Eye (tissue), 1 donor: ENCODE measurements at regions not wholly inside any gene's neighbourhood (a gene's known extent, or its start where the extent isn't known, plus 50 kb on each side); places are given as distances from the start of the nearest gene placed in this dataset.
"Not testable (repeated sequence)": the region's sequence is repeated elsewhere in the genome, so short reads cannot be mapped to it uniquely, and the experiment has no call there.

Experiments used
- DNase-seq: peaks from one replicate; pipeline ENCODE4 v3.0.0-alpha.2; 2015

DNA sequence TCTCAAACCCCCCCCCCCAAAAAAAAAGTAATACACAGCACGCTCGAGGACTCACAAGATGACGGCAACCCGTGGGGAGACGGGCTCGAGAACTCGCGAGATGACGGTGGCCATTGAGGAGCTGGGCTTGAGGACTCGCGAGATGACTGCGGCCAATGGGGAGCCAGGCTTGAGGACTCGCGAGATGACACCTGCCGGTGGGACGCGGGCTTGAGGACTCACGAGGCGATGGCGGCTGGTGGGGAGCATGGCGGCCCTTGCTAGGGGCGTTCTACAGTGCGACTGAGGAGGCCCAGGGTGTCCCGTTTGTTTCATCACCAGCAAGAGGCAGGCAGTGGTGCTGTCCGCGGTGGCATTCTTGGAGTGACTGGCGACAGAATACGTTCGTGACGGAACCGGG lies 172.4 kb upstream of the MAGEB16 start:
- no peak for DNase-seq

DNA sequence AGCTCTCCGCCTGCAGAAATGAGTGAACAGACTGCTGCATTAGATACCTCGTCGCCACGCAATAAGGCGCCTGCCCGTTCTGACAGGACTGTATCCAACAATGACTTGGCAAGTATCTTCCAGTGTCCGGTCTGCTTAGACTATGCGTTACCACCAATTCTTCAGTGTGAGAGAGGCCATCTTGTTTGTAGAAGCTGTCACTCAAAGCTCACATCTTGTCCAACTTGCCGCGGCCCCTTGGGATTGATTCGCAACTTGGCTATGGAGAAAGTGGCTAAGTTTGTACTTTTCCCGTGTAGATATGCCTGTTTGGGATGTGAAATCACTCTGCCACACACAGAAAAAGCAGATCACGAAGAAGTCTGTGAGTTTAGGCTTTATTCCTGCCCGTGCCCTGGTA lies 172.0 kb upstream of the MAGEB16 start:
- DNase-seq: no peak

DNA sequence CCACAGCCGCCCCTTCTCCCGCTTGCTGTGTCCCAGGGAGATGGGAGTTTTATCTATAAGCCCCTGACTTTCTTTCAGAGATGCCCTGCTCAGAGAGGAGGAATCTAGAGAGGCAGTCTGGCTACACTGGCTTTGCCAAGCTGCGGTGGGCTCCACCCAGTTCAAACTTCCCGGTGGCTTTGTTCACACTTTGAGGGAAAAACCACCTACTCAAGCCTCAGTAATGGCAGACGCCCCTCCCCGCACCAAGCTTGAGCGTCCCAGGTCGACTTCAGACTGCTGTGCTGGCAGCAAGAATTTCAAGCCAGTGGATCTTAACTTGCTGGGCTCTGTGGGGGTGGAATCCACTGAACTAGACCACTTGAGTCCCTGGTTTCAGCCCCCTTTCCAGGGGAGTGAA lies 162.2 kb upstream of the MAGEB16 start:
- DNase-seq: not testable (repeated sequence)

DNA sequence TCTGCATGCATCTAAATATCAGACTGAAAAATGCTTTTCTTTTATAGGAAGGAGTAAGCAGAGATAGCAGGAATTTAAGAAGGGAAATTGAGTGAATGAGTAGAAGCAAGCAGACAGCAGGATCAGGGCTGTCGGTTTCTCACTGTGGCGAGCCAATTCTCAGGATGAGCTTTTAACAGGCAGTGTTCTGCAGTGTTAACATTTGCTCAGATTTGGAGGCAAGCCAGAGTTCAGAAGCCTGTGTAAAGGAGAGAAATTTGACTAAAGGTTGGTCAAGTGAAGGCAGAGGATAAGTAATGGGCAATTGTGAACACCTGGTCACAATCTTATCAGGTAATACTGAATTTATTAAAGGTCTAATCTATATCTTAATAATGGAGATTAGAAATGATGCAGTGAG lies 133.3 kb upstream of the MAGEB16 start:
- no peak for DNase-seq

DNA sequence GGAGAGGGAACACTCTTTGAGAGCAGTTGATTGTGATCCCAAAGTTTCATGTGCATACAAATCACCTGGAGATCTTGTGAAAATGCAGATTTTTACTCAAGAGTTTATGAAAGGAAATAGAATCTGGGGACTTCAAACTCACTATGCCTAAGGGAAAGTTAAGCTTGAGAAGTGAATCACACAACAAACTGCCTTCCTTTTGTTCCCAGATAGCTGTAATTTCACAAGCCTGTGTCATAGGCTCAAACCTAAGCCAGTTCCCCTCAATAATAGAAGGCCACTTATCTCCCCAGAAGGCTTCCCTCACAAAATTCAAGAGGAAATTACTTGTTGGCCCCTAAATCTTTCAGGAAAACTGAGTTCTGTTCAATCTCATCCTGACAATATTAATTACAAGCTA lies 132.8 kb upstream of the MAGEB16 start:
- DNase-seq: no peak

DNA sequence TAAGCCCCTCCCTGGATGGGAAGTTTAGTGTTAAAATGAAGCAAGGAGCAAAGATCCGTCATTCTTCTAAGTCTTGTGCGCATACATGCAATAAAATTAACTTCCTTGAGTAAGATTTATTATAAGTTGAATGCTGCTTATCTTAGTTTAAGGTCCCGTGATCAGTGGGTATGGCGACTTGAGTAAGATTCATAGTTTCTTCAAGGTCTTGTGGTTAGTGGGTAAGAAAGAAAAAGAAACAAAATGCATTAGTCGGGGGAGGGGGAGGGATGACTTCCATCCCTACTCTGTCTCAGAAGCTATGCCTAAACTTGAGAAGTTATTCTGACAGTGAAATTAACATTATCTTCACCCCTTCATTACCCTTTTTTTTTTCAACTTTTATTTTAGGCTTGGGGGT lies 127.3 kb upstream of the MAGEB16 start:
- DNase-seq: no peak

DNA sequence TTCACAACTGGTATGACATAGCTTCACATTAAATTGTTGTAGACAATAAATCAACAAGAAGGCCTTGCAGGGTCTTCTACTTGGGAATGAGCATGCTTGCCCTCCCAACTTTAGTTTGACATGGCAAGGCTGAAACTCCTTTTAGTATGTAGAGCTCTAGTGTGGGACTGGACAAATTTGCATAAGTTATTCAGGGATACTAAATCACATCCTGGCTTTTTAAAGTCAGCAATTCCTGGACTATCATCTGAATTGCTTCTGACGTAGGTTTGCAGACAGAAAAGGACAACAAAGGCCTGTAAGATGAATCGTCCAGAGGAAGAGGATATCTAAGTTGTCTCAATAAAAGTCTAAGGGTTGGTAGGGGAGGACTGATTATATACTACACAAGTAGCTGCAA lies 123.0 kb upstream of the MAGEB16 start:
- no peak for DNase-seq

DNA sequence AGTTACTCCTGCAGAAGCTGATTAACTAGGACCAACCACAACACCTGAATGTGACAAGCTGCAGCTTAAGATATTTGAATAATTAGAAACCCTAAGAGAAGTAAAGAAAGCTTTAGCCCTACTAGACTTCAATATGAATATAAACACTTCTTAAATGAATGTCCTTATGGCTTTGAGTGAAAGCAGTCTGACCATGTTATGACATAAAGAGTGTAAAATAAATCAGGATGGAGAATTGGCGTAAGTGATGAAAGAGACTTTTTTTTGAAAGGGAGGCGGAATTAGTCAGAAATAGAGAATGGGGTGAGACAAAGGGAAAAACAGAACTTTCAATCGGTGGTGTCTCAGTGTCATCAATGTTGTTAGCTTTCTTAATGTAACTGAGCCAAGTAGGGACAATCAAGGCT lies 117.2 kb upstream of the MAGEB16 start:
- DNase-seq: no peak

DNA sequence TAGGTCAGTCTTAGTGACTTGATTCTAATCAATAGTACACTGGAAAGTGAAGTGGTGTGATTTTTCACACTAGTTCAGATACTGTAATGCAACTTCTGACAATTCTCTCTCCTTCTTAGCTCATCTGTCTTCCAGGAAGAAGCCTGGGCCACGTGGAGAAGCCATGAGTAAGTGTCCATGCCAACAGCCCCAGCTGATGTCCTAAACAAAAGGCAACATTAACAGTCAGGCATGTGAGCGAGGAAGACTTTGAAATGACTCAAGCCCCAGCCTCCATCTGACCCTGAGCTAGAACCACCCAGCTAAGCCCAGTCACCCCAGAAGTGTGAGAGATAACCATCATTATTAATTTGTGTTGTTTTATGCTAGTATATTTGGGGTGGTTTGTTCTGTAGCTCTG lies 115.7 kb upstream of the MAGEB16 start:
- no peak for DNase-seq

DNA sequence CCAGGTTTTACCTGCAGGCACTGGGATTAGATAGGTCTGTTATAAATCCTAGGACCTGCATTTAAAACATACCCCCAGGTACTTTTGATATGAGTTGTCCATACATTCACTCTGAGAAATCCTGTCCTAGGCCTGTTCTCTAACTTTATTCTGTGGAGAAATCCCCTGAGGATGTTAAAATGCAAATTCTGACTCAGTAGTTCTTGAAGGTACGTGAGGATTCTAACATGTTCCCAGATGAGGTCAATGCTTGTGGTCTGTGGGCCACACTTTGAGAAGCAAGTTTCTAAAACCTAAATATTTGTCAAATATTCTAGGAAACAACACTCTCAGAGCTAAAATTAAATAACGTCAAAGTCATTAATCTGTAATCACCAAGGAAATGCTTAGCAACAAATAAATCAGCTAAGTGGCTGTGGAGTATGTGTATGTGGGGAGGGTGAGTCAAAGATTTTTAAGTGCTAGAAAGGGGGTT lies 101.3 kb upstream of the MAGEB16 start:
- DNase-seq: no peak

DNA sequence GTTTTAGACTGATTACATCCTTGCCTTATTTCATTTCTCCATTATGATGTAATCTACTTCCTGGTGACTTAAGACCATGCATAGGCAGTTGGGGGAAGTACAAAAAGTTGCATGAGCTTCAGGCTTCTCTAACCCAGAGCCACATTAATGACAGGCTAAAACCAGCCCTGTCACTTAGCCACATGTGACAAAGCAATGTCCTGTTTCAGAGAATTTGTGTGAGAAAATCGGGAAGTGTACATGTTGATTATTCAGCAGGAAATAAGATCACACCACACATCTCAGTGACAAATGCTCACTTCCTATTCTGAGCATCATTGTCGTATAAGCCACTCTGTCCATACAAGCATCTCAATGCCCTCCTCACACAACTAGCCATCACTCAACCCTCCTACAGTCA lies 98.5 kb upstream of the MAGEB16 start:
- no peak for DNase-seq

DNA sequence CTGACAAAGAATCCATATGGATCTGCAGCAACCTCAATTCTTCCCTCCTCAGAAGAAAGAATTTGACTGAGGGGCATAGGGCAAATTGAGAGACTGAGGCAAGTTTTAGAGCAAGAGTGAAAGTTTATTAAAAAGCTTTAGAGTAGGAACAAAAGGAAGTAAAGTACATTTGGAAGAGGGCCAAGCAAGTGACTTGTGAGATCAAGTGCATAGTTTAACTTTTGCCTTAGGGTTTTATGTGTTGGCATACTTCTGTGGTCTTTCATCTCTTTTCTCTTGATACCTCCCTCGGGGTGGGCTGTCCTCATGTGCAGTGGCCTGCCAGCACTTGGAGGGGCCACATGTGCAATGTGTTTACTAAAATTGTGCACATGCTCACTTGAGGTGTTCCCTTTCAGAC lies 98.0 kb upstream of the MAGEB16 start:
- no peak for DNase-seq

DNA sequence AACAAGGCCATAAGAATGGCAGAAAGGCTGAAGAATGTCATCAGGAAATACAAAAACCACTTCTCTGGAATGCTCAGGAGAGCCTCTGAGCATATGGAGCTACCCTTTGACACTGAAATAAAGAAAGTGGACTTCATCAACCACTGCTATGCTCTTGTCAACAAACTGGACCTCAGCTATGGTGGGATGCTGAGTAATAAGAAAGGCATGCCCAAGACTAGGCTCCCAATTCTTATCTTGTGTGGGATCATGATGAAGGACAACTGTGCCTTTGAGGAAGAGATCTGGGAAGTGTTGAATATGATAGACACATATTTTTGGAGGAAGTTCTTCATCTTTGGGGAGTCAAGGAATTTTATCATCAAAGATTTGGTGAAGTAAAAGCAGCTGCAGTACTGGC lies 86.9 kb upstream of the MAGEB16 start:
- DNase-seq: no peak

DNA sequence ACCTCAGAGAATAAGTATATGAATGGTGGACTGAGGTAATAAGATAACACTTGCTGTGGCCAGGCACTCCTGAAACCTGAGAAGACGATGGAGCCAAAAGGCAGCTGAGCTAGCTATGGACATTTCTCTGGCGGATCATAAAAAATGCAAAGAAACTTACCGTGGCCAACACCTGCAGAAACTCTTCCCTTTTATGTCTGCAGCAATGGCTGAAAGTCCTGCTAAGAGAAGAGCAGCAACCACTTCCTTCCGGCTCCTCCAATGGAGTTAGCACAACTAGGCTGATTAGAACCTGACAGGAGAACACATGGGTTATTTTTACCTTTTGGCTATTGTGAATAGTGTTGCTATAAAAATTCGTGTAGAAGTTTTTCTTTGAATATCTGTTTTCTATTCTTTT lies 76.0 kb upstream of the MAGEB16 start:
- DNase-seq: no peak

DNA sequence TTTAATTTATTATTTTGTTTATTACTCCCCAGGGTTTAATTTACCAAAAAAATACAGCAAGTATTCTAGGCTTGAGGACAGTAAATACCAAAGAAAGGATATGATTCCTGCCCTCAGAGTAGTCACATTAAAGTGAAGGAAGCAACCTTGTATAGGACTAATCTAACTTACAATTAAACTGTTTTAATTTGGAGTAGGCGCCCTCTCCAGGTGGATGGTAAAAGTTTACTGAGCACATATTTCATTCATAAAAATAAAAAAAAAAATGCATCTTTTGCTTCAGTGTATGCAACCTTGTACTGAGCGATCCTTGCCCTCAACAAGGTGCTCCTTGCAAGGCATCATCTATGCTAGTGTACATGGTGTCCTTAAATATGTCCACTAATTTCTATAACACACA lies 72.0 kb upstream of the MAGEB16 start:
- peak; percentile 1 for DNase-seq

DNA sequence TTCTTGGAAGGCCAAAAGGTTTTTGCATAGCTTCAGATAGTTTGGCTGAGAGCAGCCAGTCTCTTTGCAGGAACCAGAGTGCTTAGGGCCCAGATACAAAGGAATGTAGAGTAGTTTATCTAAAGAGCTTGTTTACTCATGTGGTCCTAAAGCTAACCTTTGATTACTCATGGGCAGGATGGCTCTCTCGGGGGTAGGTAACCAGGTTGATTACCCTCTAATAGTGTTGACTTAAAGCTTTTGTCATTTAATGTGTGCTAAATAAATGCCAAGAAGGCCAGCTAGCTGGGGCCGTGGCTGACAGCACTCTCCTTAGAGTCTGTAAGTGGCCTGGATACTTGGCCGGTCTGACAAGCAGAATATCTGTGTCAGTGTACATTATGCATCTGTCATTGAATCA lies 69.7 kb upstream of the MAGEB16 start:
- DNase-seq: no peak

DNA sequence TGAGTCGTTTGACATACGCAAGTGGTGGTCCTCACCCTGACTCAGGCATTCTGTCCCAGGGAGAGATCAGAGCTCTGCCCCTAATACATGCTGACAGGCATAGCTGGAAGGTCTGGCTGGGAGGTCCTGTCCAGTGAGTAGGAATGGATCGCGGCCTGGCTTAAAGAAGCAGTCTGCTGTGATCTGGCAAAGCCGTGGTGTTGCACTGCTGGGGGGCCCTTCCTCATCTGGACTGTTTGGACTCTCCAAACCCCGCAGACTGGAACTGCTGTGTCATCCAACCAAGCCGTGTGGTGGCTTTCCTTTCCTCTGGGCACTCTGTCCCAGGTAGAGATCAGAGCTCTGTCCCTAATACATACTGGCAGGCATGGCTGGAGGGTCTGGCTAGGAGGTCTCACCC lies 64.3 kb upstream of the MAGEB16 start:
- peak; percentile 78 for DNase-seq

DNA sequence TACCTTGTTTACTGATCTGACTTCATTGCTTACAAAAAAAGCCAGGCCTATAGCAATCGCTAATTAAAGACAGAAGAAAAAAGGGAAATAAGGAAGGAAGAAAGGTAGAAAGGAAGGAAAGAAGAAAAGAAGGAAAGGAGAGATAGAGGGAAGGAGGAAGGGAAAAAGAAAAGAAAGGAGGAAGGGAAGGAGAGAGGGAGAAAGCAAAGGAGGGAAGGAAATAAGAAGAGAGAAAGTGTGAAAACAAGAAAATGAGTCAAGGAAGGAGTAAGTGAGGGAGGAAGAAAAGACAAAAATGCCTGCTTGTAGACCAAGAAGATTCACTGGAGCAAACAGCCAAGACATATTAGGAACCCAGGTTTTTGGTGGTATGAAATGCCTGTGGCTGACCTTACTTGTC lies 57.0 kb upstream of the MAGEB16 start:
- no peak for DNase-seq

DNA sequence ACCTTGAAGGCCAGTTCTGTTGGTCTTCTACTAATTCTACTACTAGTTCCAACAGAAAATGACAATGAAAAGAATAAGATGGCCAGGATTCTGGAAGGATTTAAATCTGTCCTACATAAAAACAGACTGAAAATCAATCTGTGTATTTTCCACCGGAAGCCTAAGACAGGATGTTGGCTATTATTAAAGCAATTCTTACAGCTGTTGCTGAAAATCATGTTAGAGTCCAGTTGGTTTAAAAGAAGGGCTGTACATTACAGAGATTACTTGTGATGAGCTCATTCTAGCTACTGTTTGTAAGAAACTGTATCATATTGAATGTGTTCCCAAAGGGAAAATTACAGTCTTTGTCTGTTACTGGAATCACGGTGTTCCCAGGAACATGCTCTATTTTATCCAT lies 54.8 kb upstream of the MAGEB16 start:
- peak; percentile 1 for DNase-seq
